ENCODE measurements at regions not wholly inside any gene's neighbourhood (a gene's known extent, or its start where the extent isn't known, plus 50 kb on each side); places are given as distances from the start of the nearest gene placed in this dataset.

GRCh38 chr3:168889666-168890065 is 773.8 kb downstream of the MECOM start:
- DNase-seq (ENCODE audit: low spot score) = no peak

GRCh38 chr3:168888781-168889180 is 774.7 kb downstream of the MECOM start:
- no peak for DNase-seq (ENCODE audit: low spot score)

GRCh38 chr3:168885028-168885427 is 778.5 kb downstream of the MECOM start:
- no peak for DNase-seq (ENCODE audit: low spot score)

GRCh38 chr3:168884353-168884903 is 779.1 kb downstream of the MECOM start:
- no peak for DNase-seq (ENCODE audit: low spot score)

- no peak for DNase-seq (ENCODE audit: low spot score)
Observed at GRCh38 chr3:168883145-168883544, 780.4 kb downstream of the MECOM start.

- DNase-seq (ENCODE audit: low spot score) = no peak
Observed at GRCh38 chr3:168881804-168882203, 781.7 kb downstream of the MECOM start.

GRCh38 chr3:168878655-168879054 is 782.9 kb upstream of the GOLIM4 start:
- DNase-seq (ENCODE audit: low spot score) = no peak

GRCh38 chr3:168877899-168878298 is 782.2 kb upstream of the GOLIM4 start:
- no peak for DNase-seq (ENCODE audit: low spot score)

GRCh38 chr3:168876346-168877035 is 780.8 kb upstream of the GOLIM4 start:
- DNase-seq (ENCODE audit: low spot score) = no peak

- DNase-seq (ENCODE audit: low spot score) = no peak
Observed at GRCh38 chr3:168872826-168873225, 777.1 kb upstream of the GOLIM4 start.

- DNase-seq (ENCODE audit: low spot score) = no peak
Observed at GRCh38 chr3:168870892-168871291, 775.2 kb upstream of the GOLIM4 start.

GRCh38 chr3:168865022-168865551 is 769.4 kb upstream of the GOLIM4 start:
- DNase-seq (ENCODE audit: low spot score) = no peak

- DNase-seq (ENCODE audit: low spot score) = no peak
Observed at GRCh38 chr3:168864107-168865021, 768.6 kb upstream of the GOLIM4 start.

GRCh38 chr3:168863561-168863960 is 767.8 kb upstream of the GOLIM4 start:
- DNase-seq (ENCODE audit: low spot score) = no peak

- DNase-seq (ENCODE audit: low spot score) = no peak
Observed at GRCh38 chr3:168862466-168862865, 766.7 kb upstream of the GOLIM4 start.

- no peak for DNase-seq (ENCODE audit: low spot score)
Observed at GRCh38 chr3:168860592-168860991, 764.9 kb upstream of the GOLIM4 start.

- DNase-seq (ENCODE audit: low spot score) = no peak
Observed at GRCh38 chr3:168860028-168860427, 764.3 kb upstream of the GOLIM4 start.

- DNase-seq (ENCODE audit: low spot score) = no peak
Observed at GRCh38 chr3:168859574-168859973, 763.9 kb upstream of the GOLIM4 start.

GRCh38 chr3:168859143-168859542 is 763.4 kb upstream of the GOLIM4 start:
- no peak for DNase-seq (ENCODE audit: low spot score)

- no peak for DNase-seq (ENCODE audit: low spot score)
Observed at GRCh38 chr3:168858327-168858726, 762.6 kb upstream of the GOLIM4 start.

- DNase-seq (ENCODE audit: low spot score) = no peak
Observed at GRCh38 chr3:168850109-168850508, 754.4 kb upstream of the GOLIM4 start.

- DNase-seq (ENCODE audit: low spot score) = no peak
Observed at GRCh38 chr3:168847291-168847883, 751.7 kb upstream of the GOLIM4 start.
